GM12801 (cell line): ENCODE measurements at regions not wholly inside any gene's neighbourhood (a gene's known extent, or its start where the extent isn't known, plus 50 kb on each side); places are given as distances from the start of the nearest gene placed in this dataset.

ENCODE experiments used
- CTCF ChIP-seq: IDR thresholded peaks from one replicate; pipeline ENCODE4 v1.5.1; 2011; ENCODE audit warnings: control low read depth; ENCODE audit not compliant: insufficient read length; ENCODE audit errors: extremely low read depth

GRCh38 chr2:59461127-59461526, 1092.3 kb downstream of the BCL11A start:
- TF ChIP-seq CTCF, result no peak

- no peak for TF ChIP-seq CTCF
Measured at GRCh38 chr2:59458800-59459199, 1094.7 kb downstream of the BCL11A start.

- TF ChIP-seq CTCF, result no peak
Measured at GRCh38 chr2:59456285-59456684, 1097.2 kb downstream of the BCL11A start.

GRCh38 chr2:59449274-59449673, 1104.2 kb downstream of the BCL11A start:
- TF ChIP-seq CTCF, result no peak

GRCh38 chr2:59440491-59440890, 1113.0 kb downstream of the BCL11A start:
- TF ChIP-seq CTCF, result no peak

- no peak for TF ChIP-seq CTCF
Measured at GRCh38 chr2:59435635-59436034, 1117.8 kb downstream of the BCL11A start.

- TF ChIP-seq CTCF, result no peak
Measured at GRCh38 chr2:59428940-59429339, 1124.5 kb downstream of the BCL11A start.

- TF ChIP-seq CTCF, result no peak
Measured at GRCh38 chr2:59427980-59428379, 1125.5 kb downstream of the BCL11A start.
